ENCODE measurements at regions not wholly inside any gene's neighbourhood (a gene's known extent, or its start where the extent isn't known, plus 50 kb on each side); places are given as distances from the start of the nearest gene placed in this dataset.
"Not testable (repeated sequence)": the region's sequence is repeated elsewhere in the genome, so short reads cannot be mapped to it uniquely, and the experiment has no call there.

DNA sequence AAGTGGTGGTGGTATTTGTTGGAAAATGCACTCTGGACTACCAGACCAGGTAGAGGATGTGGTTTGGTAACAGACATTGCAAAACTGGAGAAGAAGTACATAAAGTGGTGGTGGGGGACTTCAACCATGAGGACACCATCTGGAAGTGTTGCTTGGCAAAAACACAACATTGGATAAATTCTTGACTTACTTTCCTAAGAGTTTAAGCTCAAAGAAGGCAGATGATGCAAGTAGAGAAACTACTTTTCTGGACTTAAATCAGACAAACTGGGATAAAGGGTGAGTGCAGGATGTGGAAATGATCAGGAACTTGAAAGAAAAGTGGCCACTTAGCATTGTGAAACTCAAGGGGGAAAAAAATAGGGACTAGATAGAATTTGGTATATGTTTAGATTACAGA, 487.4 kb downstream of the ZEB2 start:
- in situ Hi-C loops (cut with HindIII; ENCODE audit: low pct_unique_long_range_greater_than_20kb, low sequenced_read_pairs), result no loop called here
- no peak for DNase-seq (ENCODE audit: low read depth, low spot score)

DNA sequence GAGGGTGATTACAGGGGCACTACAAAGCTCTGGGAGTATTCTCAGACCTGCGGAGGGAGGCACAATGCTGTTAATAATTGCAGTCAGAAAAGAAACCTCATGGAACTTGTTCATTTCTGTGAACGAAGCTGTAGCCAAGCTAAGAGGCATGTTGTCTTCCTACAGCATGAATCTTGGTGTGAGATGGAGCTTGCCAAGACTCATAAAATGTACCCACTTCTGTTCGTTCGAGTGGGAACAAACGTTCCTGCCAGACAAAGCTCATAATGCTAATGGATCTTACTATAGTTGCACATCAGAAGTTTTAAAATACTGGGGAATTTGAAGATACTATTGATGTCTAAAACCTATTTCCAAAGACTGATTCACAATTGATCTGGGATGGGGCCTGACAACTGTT, 489.1 kb downstream of the ZEB2 start:
- in situ Hi-C loops (cut with HindIII; ENCODE audit: low pct_unique_long_range_greater_than_20kb, low sequenced_read_pairs), result no loop called here

GRCh38 chr2:144027593-144027992, 492.3 kb downstream of the ZEB2 start:
- in situ Hi-C loops (cut with HindIII; ENCODE audit: low pct_unique_long_range_greater_than_20kb, low sequenced_read_pairs), result no loop called here
- no peak for DNase-seq (ENCODE audit: low read depth, low spot score)

More for the DNA sequence above, 489.1 kb downstream of the ZEB2 start:
- DNase-seq (ENCODE audit: low read depth, low spot score), result no peak

GRCh38 chr2:144026753-144027152, 493.2 kb downstream of the ZEB2 start:
- DNase-seq (ENCODE audit: low read depth, low spot score), result no peak
- in situ Hi-C loops (cut with HindIII; ENCODE audit: low pct_unique_long_range_greater_than_20kb, low sequenced_read_pairs), result no loop called here

GRCh38 chr2:144020047-144020446, 499.9 kb downstream of the ZEB2 start:
- in situ Hi-C loops (cut with HindIII; ENCODE audit: low pct_unique_long_range_greater_than_20kb, low sequenced_read_pairs), result no loop called here

GRCh38 chr2:144015655-144016245, 504.2 kb downstream of the ZEB2 start:
- in situ Hi-C loops (cut with HindIII; ENCODE audit: low pct_unique_long_range_greater_than_20kb, low sequenced_read_pairs), result no loop called here
- no peak for DNase-seq (ENCODE audit: low read depth, low spot score)

More at GRCh38 chr2:144020047-144020446, 499.9 kb downstream of the ZEB2 start:
- DNase-seq (ENCODE audit: low read depth, low spot score), result no peak

DNA sequence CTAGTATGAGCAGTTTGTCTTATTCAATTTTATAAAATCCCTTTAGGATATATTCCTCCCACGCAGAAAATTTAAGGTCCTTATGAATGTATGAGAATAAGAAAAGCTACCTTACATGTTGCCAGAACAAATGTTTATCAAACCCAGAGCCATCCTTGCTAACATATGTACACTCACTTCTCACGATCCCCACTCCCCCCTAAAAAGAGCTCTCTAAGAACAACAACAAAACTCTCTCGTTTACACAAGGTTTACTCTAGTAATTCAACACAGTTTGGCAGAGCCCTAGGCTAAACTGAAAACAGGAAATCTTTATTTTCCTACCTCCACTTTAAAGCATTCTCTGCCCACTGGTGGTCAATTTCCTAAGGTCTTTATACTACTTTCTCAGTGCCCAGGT, 504.9 kb downstream of the ZEB2 start:
- DNase-seq (ENCODE audit: low read depth, low spot score), result no peak
- in situ Hi-C loops (cut with HindIII; ENCODE audit: low pct_unique_long_range_greater_than_20kb, low sequenced_read_pairs), result no loop called here

DNA sequence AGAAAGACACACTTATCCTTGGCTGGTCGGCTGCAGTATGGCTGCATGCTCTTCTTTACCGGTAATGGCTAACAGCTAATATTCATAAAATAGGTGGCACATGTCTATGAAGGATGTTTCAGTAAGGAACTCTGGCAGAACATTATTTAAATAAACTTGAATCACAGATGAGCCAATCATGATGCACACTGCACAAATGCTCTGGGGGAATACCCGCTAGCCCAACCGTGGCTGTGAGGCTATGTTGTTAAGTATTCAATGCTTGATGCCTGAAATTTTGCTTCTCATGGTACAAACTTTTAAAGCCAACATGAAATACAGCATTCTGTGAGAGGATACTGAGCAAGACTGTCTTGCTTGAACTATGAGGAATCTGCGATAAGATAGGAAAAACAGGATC, 505.8 kb downstream of the ZEB2 start:
- in situ Hi-C loops (cut with HindIII; ENCODE audit: low pct_unique_long_range_greater_than_20kb, low sequenced_read_pairs), result no loop called here
- no peak for DNase-seq (ENCODE audit: low read depth, low spot score)

DNA sequence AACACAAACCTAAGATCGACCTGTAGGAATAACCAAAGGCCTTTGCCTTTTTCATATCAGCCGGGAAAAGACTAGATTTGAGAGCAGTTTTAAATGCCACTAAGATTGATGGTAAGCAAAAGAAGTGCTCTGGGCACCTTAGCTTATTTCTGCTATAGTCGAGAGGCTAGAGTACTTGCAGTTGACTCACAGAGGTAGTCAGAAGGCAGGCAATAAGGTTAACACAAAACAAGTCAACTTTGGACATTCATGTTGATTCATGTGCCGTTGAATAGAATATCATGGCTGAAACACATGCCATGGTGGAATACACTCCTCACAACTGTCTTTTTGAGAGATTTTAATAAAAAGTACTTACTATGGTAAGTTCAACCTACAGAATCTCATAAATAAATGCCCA, 507.6 kb downstream of the ZEB2 start:
- in situ Hi-C loops (cut with HindIII; ENCODE audit: low pct_unique_long_range_greater_than_20kb, low sequenced_read_pairs), result no loop called here
- no peak for DNase-seq (ENCODE audit: low read depth, low spot score)

- in situ Hi-C loops (cut with HindIII; ENCODE audit: low pct_unique_long_range_greater_than_20kb, low sequenced_read_pairs), result no loop called here
- no peak for DNase-seq (ENCODE audit: low read depth, low spot score)
Measured at GRCh38 chr2:144011553-144011952, 508.4 kb downstream of the ZEB2 start.

GRCh38 chr2:144011098-144011497, 508.8 kb downstream of the ZEB2 start:
- no peak for DNase-seq (ENCODE audit: low read depth, low spot score)
- in situ Hi-C loops (cut with HindIII; ENCODE audit: low pct_unique_long_range_greater_than_20kb, low sequenced_read_pairs), result no loop called here

DNA sequence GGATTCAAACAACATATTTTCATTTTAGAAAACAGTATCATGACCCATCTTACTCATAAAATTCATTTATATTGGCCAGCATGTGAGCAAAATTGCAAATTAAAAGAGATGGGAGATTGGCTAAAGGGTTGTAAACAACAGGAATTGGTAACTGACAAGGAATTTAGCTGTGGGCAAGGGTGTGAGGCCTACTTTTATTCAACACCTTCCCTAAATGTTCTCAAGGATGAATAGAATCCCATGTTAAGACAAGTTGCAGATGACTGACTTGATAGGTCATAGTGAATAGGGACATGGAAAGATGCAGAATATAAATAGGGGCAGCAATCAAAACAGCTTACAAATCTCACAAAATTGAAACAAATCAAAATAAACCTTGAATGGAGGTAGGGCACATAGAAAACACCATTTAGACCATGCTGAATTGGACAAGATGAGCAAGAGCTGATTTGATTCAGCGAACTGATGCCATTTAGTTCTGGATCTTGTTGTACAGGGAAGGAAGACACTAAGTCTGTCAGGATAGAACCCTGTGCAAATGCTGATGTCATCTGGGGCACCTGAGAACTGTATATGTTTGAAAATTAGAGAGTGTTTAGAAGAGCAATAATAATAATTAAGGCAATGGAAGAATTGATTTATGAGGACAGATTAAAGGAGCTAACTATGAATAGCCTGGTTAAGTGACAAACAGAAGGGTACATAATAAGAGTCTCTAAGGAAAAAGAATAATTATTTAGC, 509.7 kb downstream of the ZEB2 start:
- no peak for DNase-seq (ENCODE audit: low read depth, low spot score)
- in situ Hi-C loops (cut with HindIII; ENCODE audit: low pct_unique_long_range_greater_than_20kb, low sequenced_read_pairs), result no loop called here

DNA sequence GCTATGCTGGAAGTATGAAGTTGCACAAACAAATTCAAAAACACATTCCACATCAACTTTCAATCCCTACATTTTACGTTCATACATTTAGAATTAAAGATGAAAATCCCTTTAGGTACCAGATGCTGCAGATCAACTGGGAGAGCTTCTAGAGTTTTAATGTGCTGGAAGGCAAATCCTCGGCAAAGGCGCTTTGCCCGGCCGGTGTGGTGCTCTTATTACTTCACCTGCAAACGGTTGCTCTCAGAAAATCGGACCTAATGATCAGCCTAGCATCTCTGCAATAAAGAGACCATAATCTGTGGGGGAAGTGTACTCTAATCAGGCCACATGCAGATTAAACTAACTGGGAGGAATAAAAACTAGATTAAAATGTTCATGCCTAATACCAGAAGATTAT, 513.8 kb downstream of the ZEB2 start:
- in situ Hi-C loops (cut with HindIII; ENCODE audit: low pct_unique_long_range_greater_than_20kb, low sequenced_read_pairs), result no loop called here
- no peak for DNase-seq (ENCODE audit: low read depth, low spot score)

- in situ Hi-C loops (cut with HindIII; ENCODE audit: low pct_unique_long_range_greater_than_20kb, low sequenced_read_pairs), result no loop called here
- DNase-seq (ENCODE audit: low read depth, low spot score), result no peak
Measured at GRCh38 chr2:144004742-144005141, 515.2 kb downstream of the ZEB2 start.

GRCh38 chr2:144003460-144004075, 516.4 kb downstream of the ZEB2 start:
- in situ Hi-C loops (cut with HindIII; ENCODE audit: low pct_unique_long_range_greater_than_20kb, low sequenced_read_pairs), result no loop called here
- no peak for DNase-seq (ENCODE audit: low read depth, low spot score)

DNA sequence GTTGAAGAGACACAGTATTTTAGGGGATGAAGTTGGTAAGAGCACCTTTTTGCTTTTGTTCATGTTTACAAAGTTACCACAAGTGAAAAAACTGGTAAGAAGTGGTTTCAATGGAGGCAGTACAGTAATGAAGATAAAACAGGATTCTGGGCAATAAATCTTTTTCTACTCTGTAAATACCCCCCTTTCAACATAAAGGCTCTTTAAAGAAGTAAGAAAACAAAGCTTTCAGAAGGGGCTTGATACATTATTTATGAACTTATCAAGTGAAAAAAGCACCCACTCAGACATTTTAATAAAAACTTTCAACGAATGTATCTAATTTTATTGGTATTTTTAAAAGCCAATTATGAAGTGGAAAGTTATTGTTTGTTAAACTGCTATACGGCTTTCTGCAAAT, 522.9 kb downstream of the ZEB2 start:
- in situ Hi-C loops (cut with HindIII; ENCODE audit: low pct_unique_long_range_greater_than_20kb, low sequenced_read_pairs), result no loop called here
- no peak for DNase-seq (ENCODE audit: low read depth, low spot score)

GRCh38 chr2:143994961-143995360, 525.0 kb downstream of the ZEB2 start:
- no peak for DNase-seq (ENCODE audit: low read depth, low spot score)
- in situ Hi-C loops (cut with HindIII; ENCODE audit: low pct_unique_long_range_greater_than_20kb, low sequenced_read_pairs), result no loop called here

- DNase-seq (ENCODE audit: low read depth, low spot score); in situ Hi-C loops (cut with HindIII; ENCODE audit: low pct_unique_long_range_greater_than_20kb, low sequenced_read_pairs): not testable (repeated sequence)
Measured at GRCh38 chr2:143991596-143991995, 528.3 kb downstream of the ZEB2 start.

GRCh38 chr2:143988082-143988481, 531.8 kb downstream of the ZEB2 start:
- no peak for DNase-seq (ENCODE audit: low read depth, low spot score)
- in situ Hi-C loops (cut with HindIII; ENCODE audit: low pct_unique_long_range_greater_than_20kb, low sequenced_read_pairs), result no loop called here

Measured in SK-MEL-5 (cell line).